H1 (cell line): ENCODE measurements at regions not wholly inside any gene's neighbourhood (a gene's known extent, or its start where the extent isn't known, plus 50 kb on each side); places are given as distances from the start of the nearest gene placed in this dataset.

Experiments used
- CTCF ChIA-PET: fragments of 300-600 bp; sonication (Branson Sonifier 250); formaldehyde crosslinking; loops from one replicate; lab custom pipeline; 2021; ENCODE audit not compliant: partially characterized antibody; lab: Charles Lee
- POLR2A ChIA-PET: fragments of 300-600 bp; sonication (Branson Sonifier 250); formaldehyde crosslinking; loops from one replicate; lab custom pipeline; 2021; ENCODE audit warnings: inconsistent platforms; ENCODE audit not compliant: partially characterized antibody; lab: Charles Lee
- DNase-seq, 2 experiments: peaks; one replicate each; pipeline versions ENCODE4 v3.0.0 to v3.0.0-alpha.2; 2010 to 2022; ENCODE audit warnings: low spot score in 2 of 2, low read depth in 1 of 2, mixed read lengths in 1 of 2
- FAIRE-seq: peaks from 2 replicates; lab custom pipeline; 2011; peaks lifted over from hg19 to GRCh38; lab: Jason Lieb, UNC
- H2AFZ ChIP-seq: 2 replicates; pipeline ENCODE4 v1.8.1; 2012; ENCODE audit warnings: low read length, inconsistent platforms
- H2AK5ac ChIP-seq: 2 replicates; pipeline ENCODE4 v1.6.1; 2013; ENCODE audit warnings: low read depth, low read length
- H2BK120ac ChIP-seq: replicated peaks from 2 replicates; pipeline ENCODE3; 2013; ENCODE audit warnings: low read depth, low read length, inconsistent platforms
- H2BK12ac ChIP-seq: 2 replicates; pipeline ENCODE4 v1.6.1; 2013; ENCODE audit warnings: low read depth, low read length
- H2BK15ac ChIP-seq: 2 replicates; pipeline ENCODE4 v1.6.1; 2013; ENCODE audit warnings: low read length
- H2BK20ac ChIP-seq: 2 replicates; pipeline ENCODE4 v1.6.1; 2013; ENCODE audit warnings: low read length
- H2BK5ac ChIP-seq: 2 replicates; pipeline ENCODE4 v1.6.1; 2013; ENCODE audit warnings: low read depth, low read length
- H3K14ac ChIP-seq: 2 replicates; pipeline ENCODE4 v1.6.1; 2013; ENCODE audit warnings: inconsistent platforms; ENCODE audit not compliant: insufficient read length
- H3K18ac ChIP-seq: 2 replicates; pipeline ENCODE4 v1.6.1; 2013; ENCODE audit warnings: low read length; ENCODE audit errors: extremely low read depth
- H3K23ac ChIP-seq: 2 replicates; pipeline ENCODE4 v1.6.1; 2013; ENCODE audit warnings: inconsistent platforms; ENCODE audit not compliant: insufficient read length
- H3K23me2 ChIP-seq: 2 replicates; pipeline ENCODE4 v1.6.1; 2013; ENCODE audit warnings: low read depth, low read length
- H3K27ac ChIP-seq: 2 replicates; pipeline ENCODE4 v1.6.1; 2011; ENCODE audit warnings: low read depth, low read length, inconsistent platforms
- H3K27me3 ChIP-seq, 4 experiments: replicated peaks in 1 of 4; 1 replicate in 1 of 4; 2 replicates in 3 of 4; pipeline versions ENCODE4 v1.6.1 to v1.8.1; 2011 to 2013; ENCODE audit warnings: low read length in 3 of 4, mild to moderate bottlenecking in 3 of 4, inconsistent platforms in 2 of 4, mixed read lengths in 2 of 4, moderate library complexity in 1 of 4; ENCODE audit not compliant: control insufficient read depth in 3 of 4, insufficient read depth in 3 of 4; ENCODE audit errors: extremely low read depth in 1 of 4
- H3K36me3 ChIP-seq, 4 experiments: 2 replicates each; pipeline versions ENCODE4 v1.6.1 to v1.8.1; 2011 to 2013; ENCODE audit warnings: mild to moderate bottlenecking in 4 of 4, low read length in 3 of 4, moderate library complexity in 2 of 4, control low read depth in 1 of 4, inconsistent platforms in 1 of 4; ENCODE audit not compliant: insufficient read depth in 4 of 4, control insufficient read depth in 2 of 4
- H3K4ac ChIP-seq: replicated peaks from 2 replicates; pipeline ENCODE3; 2013; ENCODE audit warnings: low read length, low read depth, mixed read lengths, inconsistent platforms; ENCODE audit not compliant: insufficient read length
- H3K4me1 ChIP-seq, 4 experiments: replicated peaks in 1 of 4; 1 replicate in 1 of 4; 2 replicates in 3 of 4; pipeline versions ENCODE4 v1.6.1 to v1.8.1; 2011 to 2013; ENCODE audit warnings: low read length in 3 of 4, inconsistent platforms in 2 of 4, mixed read lengths in 1 of 4; ENCODE audit not compliant: insufficient read depth in 4 of 4, control insufficient read depth in 3 of 4
- H3K4me2 ChIP-seq, 2 experiments: 2 replicates each; pipeline versions ENCODE4 v1.6.1 to v1.8.1; 2011 to 2013; ENCODE audit warnings: low read depth in 2 of 2, low read length in 2 of 2, control low read depth in 1 of 2, inconsistent platforms in 1 of 2, mild to moderate bottlenecking in 1 of 2; ENCODE audit not compliant: insufficient read depth in 1 of 2
- H3K4me3 ChIP-seq, 4 experiments: fragments of 200-600, 300-600 bp in 1 of 4; sonication (generic), shearing (Covaris generic), sonication (Bioruptor Twin) in 1 of 4; 2 replicates each; pipeline versions ENCODE4 v1.5.1 to v1.8.1; 2011 to 2016; ENCODE audit warnings: low read length in 4 of 4, low read depth in 3 of 4, control low read depth in 2 of 4, inconsistent platforms in 2 of 4, mild to moderate bottlenecking in 2 of 4, mixed read lengths in 1 of 4, moderate library complexity in 1 of 4; ENCODE audit not compliant: insufficient read depth in 2 of 4; ENCODE audit errors: extremely low read depth in 1 of 4
- H3K56ac ChIP-seq: replicated peaks from 2 replicates; pipeline ENCODE3; 2013; ENCODE audit warnings: low read depth, mild to moderate bottlenecking, mixed read lengths, low read length, inconsistent platforms; ENCODE audit not compliant: insufficient read length
- H3K79me1 ChIP-seq: 2 replicates; pipeline ENCODE4 v1.6.1; 2013; ENCODE audit warnings: low read depth, low read length, control low read depth
- H3K79me2 ChIP-seq, 2 experiments: 2 replicates each; pipeline versions ENCODE4 v1.6.1 to v1.8.1; 2012 to 2013; ENCODE audit warnings: low read length in 2 of 2, mild to moderate bottlenecking in 2 of 2, inconsistent platforms in 1 of 2; ENCODE audit not compliant: insufficient read depth in 2 of 2, control insufficient read depth in 1 of 2
- H3K9ac ChIP-seq, 4 experiments: replicated peaks in 1 of 4; 1 replicate in 1 of 4; 2 replicates in 3 of 4; pipeline versions ENCODE4 v1.6.1 to v1.8.1; 2011 to 2013; ENCODE audit warnings: low read depth in 3 of 4, low read length in 3 of 4, control low read depth in 2 of 4, mild to moderate bottlenecking in 2 of 4, moderate library complexity in 2 of 4, inconsistent platforms in 1 of 4; ENCODE audit errors: extremely low read depth in 1 of 4
- H3K9me3 ChIP-seq, 2 experiments: 2 replicates each; pipeline versions ENCODE4 v1.6.1 to v1.8.1; 2012 to 2013; ENCODE audit warnings: mild to moderate bottlenecking in 2 of 2, moderate library complexity in 2 of 2, control low read depth in 1 of 2, inconsistent platforms in 1 of 2, low read depth in 1 of 2, low read length in 1 of 2, mixed read lengths in 1 of 2; ENCODE audit not compliant: insufficient read depth in 2 of 2
- H4K20me1 ChIP-seq, 2 experiments: replicated peaks in 1 of 2; 2 replicates each; pipeline versions ENCODE3 to v1.8.1; 2011 to 2013; ENCODE audit warnings: inconsistent platforms in 2 of 2, low read length in 2 of 2, mild to moderate bottlenecking in 1 of 2; ENCODE audit not compliant: insufficient read depth in 2 of 2, control insufficient read depth in 1 of 2
- H4K5ac ChIP-seq: 2 replicates; pipeline ENCODE4 v1.6.1; 2013; ENCODE audit warnings: low read length, low read depth, mixed read lengths, inconsistent platforms; ENCODE audit not compliant: insufficient read length
- H4K8ac ChIP-seq: 2 replicates; pipeline ENCODE4 v1.8.0; 2013; ENCODE audit warnings: mild to moderate bottlenecking, moderate library complexity, low read length, inconsistent platforms; ENCODE audit not compliant: insufficient read depth; ENCODE audit errors: extremely low read depth
- H4K91ac ChIP-seq: replicated peaks from 2 replicates; pipeline ENCODE3; 2013; ENCODE audit warnings: low read length, mixed read lengths, inconsistent platforms; ENCODE audit not compliant: insufficient read length
- ATF2 ChIP-seq: IDR thresholded peaks from 2 replicates; pipeline ENCODE4 v1.6.1; 2012; ENCODE audit warnings: low read length, inconsistent platforms
- ATF3 ChIP-seq: IDR thresholded peaks from 2 replicates; pipeline ENCODE4 v1.6.1; 2011; ENCODE audit warnings: low read depth, mild to moderate bottlenecking, low read length; ENCODE audit not compliant: insufficient read depth
- CEBPB ChIP-seq: IDR thresholded peaks from 2 replicates; pipeline ENCODE4 v1.6.1; 2012; ENCODE audit warnings: low read depth, low read length
- EGR1 ChIP-seq: IDR thresholded peaks from 2 replicates; pipeline ENCODE4 v1.6.1; 2011; ENCODE audit warnings: low read depth, low read length, borderline replicate concordance
- NRF1 ChIP-seq: IDR thresholded peaks from 2 replicates; pipeline ENCODE4 v1.6.1; 2011; ENCODE audit warnings: mild to moderate bottlenecking, low read depth, low read length, improper control_type of control experiment
- POLR2A ChIP-seq, 2 experiments: IDR thresholded peaks; 1 replicate in 1 of 2; 2 replicates in 1 of 2; pipeline ENCODE4 v1.6.1; 2011; ENCODE audit warnings: low read depth in 2 of 2, low read length in 2 of 2, mild to moderate bottlenecking in 2 of 2; ENCODE audit errors: control extremely low read depth in 1 of 2
- SP2 ChIP-seq: IDR thresholded peaks from 2 replicates; pipeline ENCODE4 v1.6.1; 2012; ENCODE audit warnings: mild to moderate bottlenecking, low read length, inconsistent platforms
- SP4 ChIP-seq: IDR thresholded peaks from 2 replicates; pipeline ENCODE4 v1.6.1; 2012; ENCODE audit warnings: low read length, inconsistent platforms
- SUZ12 ChIP-seq: fragments of 200-600 bp; sonication (generic); IDR thresholded peaks from 2 replicates; pipeline ENCODE4 v1.6.1; 2012; ENCODE audit warnings: mild to moderate bottlenecking, inconsistent platforms, low read length, moderate library complexity, mixed read lengths
- TAF1 ChIP-seq: IDR thresholded peaks from 2 replicates; pipeline ENCODE4 v1.6.1; 2011; ENCODE audit warnings: mild to moderate bottlenecking, low read depth, low read length
- TAF7 ChIP-seq: optimal IDR thresholded peaks from 2 replicates; pipeline ENCODE3; 2011; ENCODE audit warnings: low read depth, mild to moderate bottlenecking, inconsistent platforms, low read length, moderate library complexity, borderline replicate concordance
- WGBS, 2 experiments: shearing (Covaris generic) in 1 of 2; methylation state at CpG; one replicate each; pipeline versions ENCODE4 v1.1.6 to v1.1.7; 2013 to 2015; ENCODE audit warnings: low lambda C conversion rate in 2 of 2, mixed read lengths in 2 of 2, inconsistent platforms in 1 of 2, low coverage in 1 of 2, missing lambda C conversion rate in 1 of 2; ENCODE audit not compliant: insufficient replicate concordance in 2 of 2, insufficient coverage in 1 of 2, insufficient read length in 1 of 2; ENCODE audit errors: extremely low coverage in 1 of 2, missing lambda C conversion rate in 1 of 2; 5-methylcytosine and 5-hydroxymethylcytosine counted together
- TF ChIP-seq, protein P1 (sequence below): IDR thresholded peaks from 2 replicates; pipeline ENCODE4 v1.6.1; 2012; ENCODE audit warnings: inconsistent platforms
- TF ChIP-seq, protein P2 (sequence below): IDR thresholded peaks from 2 replicates; pipeline ENCODE4 v1.6.1; 2011; ENCODE audit warnings: low read length, improper control_type of control experiment

DNA sequence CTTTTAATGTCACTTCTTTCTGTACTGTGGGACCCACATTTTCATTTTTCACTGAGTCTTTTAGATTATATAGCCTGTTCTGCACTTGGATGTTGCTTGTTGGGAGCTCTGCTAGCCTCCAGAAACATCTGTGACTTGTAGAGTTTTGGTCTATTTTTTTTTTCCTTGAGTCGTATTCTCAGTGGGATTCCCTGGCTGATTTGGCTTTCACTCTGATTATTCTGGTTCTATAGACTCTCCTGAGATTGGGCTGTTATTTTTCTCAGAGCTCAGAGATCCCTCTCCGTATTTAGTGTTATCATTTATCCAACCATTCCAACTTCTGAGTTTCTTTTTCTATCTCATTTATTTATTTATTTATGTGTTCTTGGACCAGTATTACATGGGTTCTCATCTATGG, 339.3 kb downstream of the FAM170A start:
- Histone ChIP-seq H3K79me1 (no peaks in the 10 kb centered on the region), H2BK12ac (no peak overlapping the region), H2BK120ac (no peak overlapping the region), H3K18ac (no peak overlapping the region), H2AFZ (no peak overlapping the region), H3K9ac (no peak overlapping the region), H4K8ac (no peak overlapping the region), H3K27ac (no peak overlapping the region), H2BK20ac (no peak overlapping the region), H3K9me3 (no peaks in the 10 kb centered on the region; a peak in 1 of 4 replicates), H3K36me3 (no peaks in the 10 kb centered on the region), H4K20me1 (no peaks in the 10 kb centered on the region), H3K4me2 (no peak overlapping the region), H3K79me2 (no peaks in the 10 kb centered on the region), H3K23me2 (no peaks in the 10 kb centered on the region), H2BK5ac (no peak overlapping the region), H4K91ac (no peak overlapping the region), H4K5ac (no peak overlapping the region), H3K14ac (no peak overlapping the region), H3K56ac (no peak overlapping the region), H3K4me1 (no peaks in the 10 kb centered on the region), H3K27me3 (no peaks in the 10 kb centered on the region), H3K4ac (no peak overlapping the region), H3K4me3 (no peak overlapping the region), H3K23ac (no peak overlapping the region), H2AK5ac (no peak overlapping the region), H2BK15ac (no peak overlapping the region)
- ChIA-PET POLR2A (no interaction called here), CTCF (no interaction called here)
- WGBS, 2 experiments, result 87% methylated on average over 2 of the region's 2 CpGs; no CpG with 5 or more reads in 1 of the 2 experiments
- FAIRE-seq (no peak), DNase-seq (no peak)
- TF ChIP-seq, protein P1, sequence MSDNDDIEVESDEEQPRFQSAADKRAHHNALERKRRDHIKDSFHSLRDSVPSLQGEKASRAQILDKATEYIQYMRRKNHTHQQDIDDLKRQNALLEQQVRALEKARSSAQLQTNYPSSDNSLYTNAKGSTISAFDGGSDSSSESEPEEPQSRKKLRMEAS, result no peak
- TF ChIP-seq TAF7 (no peak), NRF1 (no peak), SP4 (no peak), CEBPB (no peak), ATF3 (no peak), SUZ12 (no peak), TAF1 (no peak), POLR2A (IDR thresholded peaks at IDR 0.05; ENCODE audit: control extremely low read depth in 1 of 2, low read depth in 2 of 2, low read length in 2 of 2) (no peak), SP2 (no peak), EGR1 (no peak), ATF2 (no peak)
- TF ChIP-seq, protein P2, sequence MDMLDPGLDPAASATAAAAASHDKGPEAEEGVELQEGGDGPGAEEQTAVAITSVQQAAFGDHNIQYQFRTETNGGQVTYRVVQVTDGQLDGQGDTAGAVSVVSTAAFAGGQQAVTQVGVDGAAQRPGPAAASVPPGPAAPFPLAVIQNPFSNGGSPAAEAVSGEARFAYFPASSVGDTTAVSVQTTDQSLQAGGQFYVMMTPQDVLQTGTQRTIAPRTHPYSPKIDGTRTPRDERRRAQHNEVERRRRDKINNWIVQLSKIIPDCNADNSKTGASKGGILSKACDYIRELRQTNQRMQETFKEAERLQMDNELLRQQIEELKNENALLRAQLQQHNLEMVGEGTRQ, result no peak
